Suppressor macrophage treated with lipopolysaccharide for 4 hours (primary cell): ENCODE measurements at regions not wholly inside any gene's neighbourhood (a gene's known extent, or its start where the extent isn't known, plus 50 kb on each side); places are given as distances from the start of the nearest gene placed in this dataset.
"Not testable (repeated sequence)": the region's sequence is repeated elsewhere in the genome, so short reads cannot be mapped to it uniquely, and the experiment has no call there.

Experiments used
- DNase-seq: peaks from one replicate; pipeline ENCODE4 v3.0.0-alpha.2; 2020

- DNase-seq = no peak
Measured at GRCh38 chr1:188496506-188496905, 1667.8 kb downstream of the PLA2G4A start.

- no peak for DNase-seq
Measured at GRCh38 chr1:188497020-188497419, 1668.3 kb downstream of the PLA2G4A start.

GRCh38 chr1:188499690-188500089, 1670.9 kb downstream of the PLA2G4A start:
- DNase-seq = no peak

- DNase-seq = no peak
Measured at GRCh38 chr1:188514917-188515316, 1686.2 kb downstream of the PLA2G4A start.

GRCh38 chr1:188517139-188517538, 1688.4 kb downstream of the PLA2G4A start:
- DNase-seq = no peak

- no peak for DNase-seq
Measured at GRCh38 chr1:188551176-188551575, 1722.4 kb downstream of the PLA2G4A start.

GRCh38 chr1:188557053-188557452, 1728.3 kb downstream of the PLA2G4A start:
- DNase-seq = no peak

- DNase-seq = no peak
Measured at GRCh38 chr1:188582911-188583532, 1754.3 kb downstream of the PLA2G4A start.

GRCh38 chr1:188584119-188584518, 1755.4 kb downstream of the PLA2G4A start:
- no peak for DNase-seq

GRCh38 chr1:188590641-188591040, 1761.9 kb downstream of the PLA2G4A start:
- no peak for DNase-seq

GRCh38 chr1:188594542-188595235, 1765.9 kb downstream of the PLA2G4A start:
- DNase-seq = no peak

- DNase-seq = no peak
Measured at GRCh38 chr1:188599313-188599712, 1770.6 kb downstream of the PLA2G4A start.

- DNase-seq = no peak
Measured at GRCh38 chr1:188611432-188611831, 1782.7 kb downstream of the PLA2G4A start.

- no peak for DNase-seq
Measured at GRCh38 chr1:188615321-188615720, 1786.6 kb downstream of the PLA2G4A start.

- DNase-seq = no peak
Measured at GRCh38 chr1:188620236-188620635, 1791.5 kb downstream of the PLA2G4A start.

GRCh38 chr1:188641566-188642211, 1812.9 kb downstream of the PLA2G4A start:
- DNase-seq = no peak

- DNase-seq = no peak
Measured at GRCh38 chr1:188642704-188643103, 1814.0 kb downstream of the PLA2G4A start.

- no peak for DNase-seq
Measured at GRCh38 chr1:188652678-188653077, 1823.9 kb downstream of the PLA2G4A start.

GRCh38 chr1:188655966-188656365, 1821.7 kb downstream of the BRINP3 start:
- not testable (repeated sequence) for DNase-seq

GRCh38 chr1:188660572-188660971, 1817.1 kb downstream of the BRINP3 start:
- DNase-seq = no peak

GRCh38 chr1:188665477-188665876, 1812.2 kb downstream of the BRINP3 start:
- no peak for DNase-seq

- no peak for DNase-seq
Measured at GRCh38 chr1:188668083-188668482, 1809.6 kb downstream of the BRINP3 start.

- DNase-seq = no peak
Measured at GRCh38 chr1:188669728-188670382, 1807.8 kb downstream of the BRINP3 start.

GRCh38 chr1:188670837-188671236, 1806.8 kb downstream of the BRINP3 start:
- DNase-seq = no peak
